NCI-H1436 treated with DMSO at 0.1 percent for 48 hours (cell line): ENCODE measurements at regions not wholly inside any gene's neighbourhood (a gene's known extent, or its start where the extent isn't known, plus 50 kb on each side); places are given as distances from the start of the nearest gene placed in this dataset.
"Not testable (repeated sequence)": the region's sequence is repeated elsewhere in the genome, so short reads cannot be mapped to it uniquely, and the experiment has no call there.

Experiments
- DNase-seq: peaks from one replicate; lab custom pipeline; 2025; lab: John Stamatoyannopoulos, UW

DNA sequence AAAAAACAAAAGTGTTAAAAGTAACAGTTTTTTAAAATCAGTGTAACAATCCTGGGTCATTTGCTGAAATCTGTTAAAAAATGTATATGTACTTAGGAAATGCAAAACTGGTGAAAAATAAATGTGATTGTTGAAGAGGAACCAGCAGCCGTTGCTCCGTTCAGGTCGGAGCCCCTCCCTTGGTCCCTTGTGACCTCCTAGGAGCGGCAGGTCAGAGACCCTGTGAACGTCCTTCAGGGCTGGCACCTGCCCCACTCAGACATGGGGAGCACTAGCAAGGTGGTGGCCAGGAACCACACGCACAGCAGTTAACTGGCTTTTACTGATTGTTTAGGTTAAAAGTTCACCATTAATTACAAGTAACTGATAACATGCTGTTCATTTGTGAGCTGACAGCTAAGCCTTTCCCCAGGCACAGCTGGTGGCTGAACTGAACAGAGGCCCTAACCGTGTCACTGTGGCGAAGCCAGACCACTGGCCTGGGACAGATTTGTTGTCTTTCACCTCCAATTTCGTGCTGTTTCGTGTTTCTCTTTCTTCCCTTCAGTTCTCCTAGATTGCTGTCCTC is 159.2 kb upstream of the ALKAL2 start:
- no peak for DNase-seq

GRCh38 chr2:446303-446874 is 158.5 kb upstream of the ALKAL2 start:
- no peak for DNase-seq

DNA sequence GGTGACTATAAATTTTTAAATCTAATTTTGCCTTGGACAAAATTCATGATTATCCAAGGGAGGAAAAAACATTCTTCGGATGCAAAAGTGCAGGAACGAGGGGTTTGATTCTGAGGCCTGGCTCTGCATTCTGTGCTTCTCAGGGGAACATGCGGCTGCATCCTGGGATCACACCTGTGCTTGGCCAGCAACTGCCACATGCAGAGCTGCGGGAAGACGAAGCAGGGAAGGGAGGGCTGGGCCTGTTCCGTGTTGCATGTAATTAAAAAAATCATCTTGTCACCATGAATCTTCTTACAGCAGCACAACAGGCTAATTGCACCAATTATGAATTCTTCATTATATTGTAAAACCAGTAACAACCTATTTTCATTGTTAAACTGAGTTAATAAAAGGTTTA is 158.0 kb upstream of the ALKAL2 start:
- no peak for DNase-seq

- DNase-seq = no peak
Observed at GRCh38 chr2:444937-445884, 157.3 kb upstream of the ALKAL2 start.

- DNase-seq = no peak
Observed at GRCh38 chr2:443741-444140, 155.8 kb upstream of the ALKAL2 start.

DNA sequence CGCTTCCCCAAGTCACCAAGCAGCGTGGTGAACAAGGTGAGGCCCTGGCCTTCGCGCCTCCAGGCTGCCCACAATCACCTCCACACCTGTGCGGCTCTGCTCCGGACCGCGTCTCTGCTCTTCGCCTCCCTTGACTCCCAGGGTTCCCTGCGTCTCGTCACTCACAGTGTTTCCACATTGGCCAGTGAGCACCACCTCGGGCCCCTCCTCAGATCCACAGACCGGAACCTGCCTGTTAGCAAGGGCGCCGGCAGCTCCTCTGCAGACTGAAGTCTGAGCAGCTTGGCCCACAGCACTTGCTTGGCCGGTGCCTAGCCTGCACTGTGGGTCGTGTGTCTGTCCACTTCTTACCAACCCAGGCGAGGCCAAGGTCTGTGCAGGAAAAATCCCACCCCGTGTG is 155.3 kb upstream of the ALKAL2 start:
- no peak for DNase-seq

- DNase-seq = no peak
Observed at GRCh38 chr2:441258-442022, 153.5 kb upstream of the ALKAL2 start.

DNA sequence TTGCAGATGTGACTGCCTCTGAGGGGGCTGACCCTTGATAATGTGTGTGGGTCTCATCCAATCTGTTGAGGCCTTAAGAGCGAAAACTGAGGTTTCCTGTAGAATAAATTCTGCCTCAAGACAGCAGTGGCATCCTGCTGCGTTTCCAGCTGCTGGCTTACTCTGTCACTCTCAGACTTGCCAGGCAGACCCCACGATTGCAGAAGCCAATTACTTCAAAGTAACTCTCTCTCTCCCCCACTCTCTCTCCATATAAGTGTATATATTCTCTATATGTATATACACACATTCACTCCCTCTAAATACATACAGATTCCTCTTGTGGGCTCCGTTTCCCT is 152.5 kb upstream of the ALKAL2 start:
- DNase-seq = no peak

DNA sequence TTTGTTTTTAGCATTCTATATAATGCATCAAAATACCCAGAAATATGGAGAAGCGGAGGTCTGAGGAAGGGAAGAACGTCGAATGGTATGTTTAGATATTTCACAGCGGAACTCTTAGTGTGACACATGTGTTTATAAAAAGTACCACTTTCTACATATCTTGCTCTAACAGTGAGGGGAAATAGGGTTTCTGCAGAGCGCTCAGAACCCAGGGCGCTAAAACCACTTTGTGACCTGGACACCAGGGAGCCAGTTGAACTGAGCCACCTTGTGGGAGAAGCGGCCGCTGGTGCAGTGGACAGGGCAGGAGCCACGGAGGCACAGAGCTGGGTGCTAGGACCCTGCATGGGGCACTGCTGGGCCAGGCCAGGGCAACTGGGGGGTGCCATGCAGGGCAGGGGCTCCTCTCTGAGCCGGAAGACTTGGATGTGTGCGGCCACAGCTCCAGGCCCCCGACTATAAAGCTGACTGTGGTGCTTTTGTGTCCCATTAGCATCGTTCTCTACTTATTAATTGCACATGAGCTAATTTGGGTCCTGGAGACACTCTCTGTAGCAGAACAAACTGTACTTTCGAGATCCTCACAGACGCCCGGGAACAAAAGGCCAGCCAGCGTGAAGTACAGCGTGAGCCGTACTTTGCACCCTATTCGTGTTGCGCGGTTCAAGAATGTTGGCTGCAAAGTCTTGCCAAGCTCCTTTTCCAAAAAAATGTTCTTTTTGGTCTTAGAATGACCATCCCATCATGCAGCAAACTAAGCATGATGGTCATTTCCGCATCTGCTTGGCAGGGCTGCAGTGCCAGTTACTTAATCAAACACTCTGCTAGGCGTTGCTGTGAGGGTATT is 151.9 kb upstream of the ALKAL2 start:
- DNase-seq = no peak

- no peak for DNase-seq
Observed at GRCh38 chr2:439077-439476, 151.2 kb upstream of the ALKAL2 start.

DNA sequence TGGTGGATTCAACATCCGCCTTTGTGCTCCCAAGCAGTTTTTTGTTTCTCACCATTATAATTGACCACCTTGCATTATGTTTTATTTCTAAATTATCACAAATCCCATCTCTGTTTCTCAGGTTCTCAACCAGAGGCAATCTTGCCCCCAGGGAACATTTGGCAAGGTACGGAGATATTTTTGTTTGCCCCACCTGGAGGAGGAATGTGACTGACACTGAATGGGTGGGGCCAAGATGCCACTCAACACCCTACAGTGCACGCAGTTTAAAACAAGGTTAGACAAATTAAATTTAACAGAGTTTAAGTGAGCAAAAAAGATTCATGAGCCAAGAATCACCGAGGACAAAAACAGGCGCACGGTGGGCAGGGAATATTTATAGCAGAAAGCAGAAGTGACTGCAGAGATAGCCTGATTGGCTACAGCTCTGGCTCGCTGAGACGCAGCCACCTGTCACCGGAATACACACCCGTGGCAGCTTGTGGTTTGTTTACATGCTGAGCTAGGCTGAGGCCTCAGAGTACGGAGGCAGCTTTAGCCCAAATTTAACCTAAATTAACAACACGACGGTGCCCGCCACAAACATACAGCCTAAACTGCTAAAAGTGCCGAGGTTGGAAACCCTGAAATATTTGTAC is 150.0 kb upstream of the ALKAL2 start:
- peak; percentile 14 for DNase-seq

DNA sequence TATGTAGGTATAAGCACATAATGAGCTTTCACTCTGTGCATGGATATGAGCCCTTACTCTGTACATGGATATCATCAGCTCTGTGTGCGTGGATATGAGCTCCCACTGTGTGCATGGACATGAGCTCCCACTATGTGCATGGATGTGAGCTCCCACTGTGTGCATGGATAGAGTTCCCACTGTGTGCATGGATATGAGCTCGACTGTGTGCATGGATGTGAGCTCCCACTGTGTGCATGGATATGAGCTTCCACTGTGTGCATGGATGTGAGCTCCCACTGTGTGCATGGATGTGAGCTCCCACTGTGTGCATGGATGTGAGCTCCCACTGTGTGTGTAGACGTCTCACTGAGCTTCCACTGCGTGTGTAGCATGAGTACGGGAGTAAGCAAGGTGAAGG is 149.3 kb upstream of the ALKAL2 start:
- DNase-seq = no peak

GRCh38 chr2:436205-436604 is 148.3 kb upstream of the ALKAL2 start:
- no peak for DNase-seq

- no peak for DNase-seq
Observed at GRCh38 chr2:434625-435024, 146.7 kb upstream of the ALKAL2 start.

DNA sequence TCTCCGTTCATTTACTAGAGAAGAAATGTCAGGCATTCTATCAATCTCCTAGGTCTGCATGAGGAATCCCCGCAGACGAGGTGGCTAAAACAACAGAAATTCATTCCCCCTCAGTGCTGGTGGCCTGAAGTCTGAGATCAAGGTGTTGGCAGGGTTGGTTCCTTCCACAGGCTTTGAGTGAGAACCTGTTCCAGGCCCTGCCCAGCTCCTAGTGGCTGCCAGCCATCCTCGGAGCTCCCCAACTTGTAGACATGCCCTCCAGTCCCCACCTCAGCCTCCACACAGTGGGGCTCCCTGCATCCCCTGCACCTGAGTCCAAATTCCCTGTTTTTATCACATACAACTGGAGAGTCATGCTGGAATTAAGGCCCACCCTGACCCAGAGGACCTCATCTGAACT is 145.3 kb upstream of the ALKAL2 start:
- no peak for DNase-seq

DNA sequence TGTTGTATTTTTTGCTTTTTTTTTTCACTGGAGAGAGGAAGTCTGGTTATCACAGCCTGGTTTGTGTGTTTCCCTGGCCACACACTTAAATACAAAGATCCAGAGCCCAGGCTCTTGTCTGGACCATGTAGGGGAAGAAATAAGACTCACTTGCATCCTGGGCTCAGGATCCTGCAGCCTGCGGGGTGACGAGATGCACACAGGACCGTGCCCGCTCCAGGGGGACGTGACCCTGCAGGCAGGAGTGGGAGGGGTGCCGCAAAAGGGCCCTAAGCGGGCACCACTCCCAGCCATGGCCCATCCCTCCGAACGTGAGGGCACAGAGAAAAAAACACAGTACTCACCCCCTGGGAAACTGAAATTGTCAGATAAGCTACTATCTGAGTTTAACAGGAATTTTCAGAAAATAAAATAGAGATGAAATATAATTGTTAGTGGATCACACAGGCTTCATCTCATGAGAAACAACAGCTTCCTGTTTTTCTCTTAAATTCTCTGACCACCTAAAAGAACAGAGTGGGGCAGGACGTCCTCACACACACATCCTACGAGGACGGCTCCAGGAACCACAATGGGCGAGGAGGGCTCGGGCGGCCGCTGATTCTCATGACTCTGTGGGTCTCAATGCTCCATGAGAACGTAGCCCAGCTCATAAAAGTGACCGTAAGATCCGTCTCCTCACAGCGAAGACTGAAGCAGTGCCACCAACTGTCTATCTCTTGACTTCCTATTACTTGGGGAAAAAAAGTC is 142.6 kb upstream of the ALKAL2 start:
- DNase-seq = no peak

DNA sequence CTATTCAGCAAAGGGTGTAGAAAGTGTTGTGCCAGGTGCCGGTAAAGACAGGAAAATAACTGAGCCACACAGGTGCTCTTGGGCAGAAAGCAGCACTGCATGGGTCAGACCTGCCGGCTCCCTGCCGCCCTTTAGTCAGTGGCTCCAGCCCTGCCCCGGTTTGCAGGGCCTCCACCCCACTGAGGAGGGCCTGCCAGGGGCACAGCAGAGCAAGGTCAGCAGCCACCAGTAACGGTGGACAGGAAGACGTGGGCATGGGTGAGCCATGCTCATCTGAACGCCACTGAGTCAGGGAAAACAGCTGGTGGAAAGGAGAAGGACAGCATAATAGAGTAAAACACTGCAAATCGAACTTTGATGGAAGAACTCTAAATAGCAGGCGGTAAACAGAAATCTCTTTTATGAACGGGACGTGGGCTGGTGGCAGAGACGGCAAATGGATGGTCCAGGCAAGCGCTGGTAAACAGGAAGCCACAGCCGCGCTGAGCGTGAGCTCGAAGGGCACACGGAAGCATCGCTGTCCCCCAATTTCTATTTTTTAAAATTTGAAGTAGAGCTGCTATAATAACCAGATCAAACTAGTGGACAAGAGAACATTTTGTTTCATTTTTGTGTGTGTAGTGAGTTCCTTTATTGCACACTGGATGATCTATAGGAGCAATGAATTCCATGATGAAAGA is 141.8 kb upstream of the ALKAL2 start:
- no peak for DNase-seq

GRCh38 chr2:429142-429541 is 141.3 kb upstream of the ALKAL2 start:
- DNase-seq = no peak

GRCh38 chr2:428591-428990 is 140.7 kb upstream of the ALKAL2 start:
- DNase-seq = no peak

DNA sequence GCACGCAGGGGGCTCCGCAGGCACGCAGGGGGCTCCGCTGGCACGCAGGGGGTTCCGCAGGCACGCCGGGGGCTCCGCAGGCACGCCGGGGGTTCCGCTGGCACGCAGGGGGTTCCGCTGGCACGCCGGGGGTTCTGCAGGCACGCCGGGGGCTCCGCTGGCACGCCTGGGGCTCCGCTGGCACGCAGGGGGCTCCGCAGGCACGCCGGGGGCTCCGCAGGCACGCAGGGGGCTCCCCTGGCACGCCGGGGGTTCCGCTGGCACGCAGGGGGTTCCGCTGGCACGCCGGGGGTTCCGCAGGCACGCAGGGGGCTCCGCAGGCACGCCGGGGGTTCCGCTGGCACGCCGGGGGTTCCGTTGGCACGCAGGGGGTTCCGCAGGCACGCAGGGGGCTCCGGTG is 138.8 kb upstream of the ALKAL2 start:
- DNase-seq = not testable (repeated sequence)
